B cell (primary cell): ENCODE measurements at regions not wholly inside any gene's neighbourhood (a gene's known extent, or its start where the extent isn't known, plus 50 kb on each side); places are given as distances from the start of the nearest gene placed in this dataset.

Source experiments
- ATAC-seq: fragments of 200-7000 bp; cut with Tn5 transposase; one replicate; pipeline ENCODE4 v1.10.0; 2021; ENCODE audit warnings: low read depth, mild to moderate bottlenecking, moderate number of reproducible peaks, moderate library complexity
- CTCF ChIA-PET: fragments of 350-600 bp; sonication (Branson Sonifier 250); formaldehyde crosslinking; loops from one replicate; lab custom pipeline; 2021; ENCODE audit warnings: antibody characterized with exemption, inconsistent platforms; lab: Charles Lee
- POLR2A ChIA-PET: fragments of 350-600 bp; sonication (Branson Sonifier 250); formaldehyde crosslinking; loops from one replicate; lab custom pipeline; 2021; ENCODE audit warnings: antibody characterized with exemption; lab: Charles Lee
- DNase-seq: peaks from one replicate; pipeline ENCODE4 v3.0.0; 2013
- H2AFZ ChIP-seq: 2 replicates; pipeline ENCODE4 v1.6.1; 2012; ENCODE audit warnings: mild to moderate bottlenecking, low read depth, low read length; ENCODE audit not compliant: insufficient read depth, poor library complexity, severe bottlenecking
- H3K27ac ChIP-seq, 2 donors: 1 replicate in 1 of 2; 2 replicates in 1 of 2; pipeline ENCODE4 v1.5.1; 2012 to 2013; ENCODE audit warnings: low read length in 2 of 2, mild to moderate bottlenecking in 2 of 2, moderate library complexity in 1 of 2
- H3K27me3 ChIP-seq, 4 experiments: fragments of 200-600 bp in 1 of 4; sonication (generic) in 1 of 4; replicated peaks in 1 of 4; 1 replicate in 2 of 4; 2 replicates in 2 of 4; pipeline versions ENCODE4 v1.6.1 to v1.7.0; 2013 to 2016; ENCODE audit warnings: low read length in 3 of 4, mild to moderate bottlenecking in 2 of 4, mixed read lengths in 1 of 4, moderate library complexity in 1 of 4; ENCODE audit not compliant: insufficient read depth in 4 of 4, control insufficient read depth in 3 of 4; ENCODE audit errors: control extremely low read depth in 1 of 4
- H3K36me3 ChIP-seq, 2 experiments: replicated peaks in 1 of 2; 1 replicate in 1 of 2; 2 replicates in 1 of 2; pipeline versions ENCODE4 v1.6.1 to v1.7.1; 2013; ENCODE audit warnings: low read length in 1 of 2; ENCODE audit not compliant: insufficient read depth in 2 of 2, control insufficient read depth in 1 of 2; ENCODE audit errors: control extremely low read depth in 1 of 2, extremely low read depth in 1 of 2
- H3K4me1 ChIP-seq, 2 donors: fragments of 200-600 bp in 1 of 2; sonication (generic) in 1 of 2; 1 replicate in 1 of 2; 2 replicates in 1 of 2; pipeline versions ENCODE4 v1.5.1 to v1.6.1; 2013 to 2017; ENCODE audit warnings: low read length in 2 of 2; ENCODE audit not compliant: control insufficient read depth in 2 of 2, insufficient read depth in 2 of 2
- H3K4me2 ChIP-seq: replicated peaks from 2 replicates; pipeline ENCODE3; 2012; ENCODE audit warnings: mild to moderate bottlenecking, low read depth, low read length; ENCODE audit not compliant: poor library complexity, severe bottlenecking
- H3K4me3 ChIP-seq, 5 experiments: fragments of 200-600 bp in 1 of 5; sonication (generic) in 1 of 5; 1 replicate in 3 of 5; 2 replicates in 2 of 5; pipeline versions ENCODE4 v1.5.1 to v1.7.0; 2011 to 2016; ENCODE audit warnings: low read length in 4 of 5, mild to moderate bottlenecking in 4 of 5, low read depth in 2 of 5, control low read depth in 1 of 5, moderate library complexity in 1 of 5; ENCODE audit not compliant: insufficient read depth in 1 of 5; ENCODE audit errors: control extremely low read depth in 1 of 5, extremely low read depth in 1 of 5
- H3K79me2 ChIP-seq: fragments of 200-600 bp; sonication (generic); one replicate; pipeline ENCODE4 v1.6.0; 2016; ENCODE audit warnings: low read length; ENCODE audit not compliant: control insufficient read depth, insufficient read depth
- H3K9ac ChIP-seq: fragments of 200-600 bp; sonication (generic); 2 replicates; pipeline ENCODE4 v1.6.1; 2017; ENCODE audit warnings: mild to moderate bottlenecking, low read length, moderate library complexity
- H3K9me3 ChIP-seq, 3 donors: one replicate each; pipeline versions ENCODE4 v1.6.1 to v1.7.1; 2013; ENCODE audit warnings: low read length in 2 of 3; ENCODE audit not compliant: control insufficient read depth in 2 of 3, insufficient read depth in 1 of 3; ENCODE audit errors: control extremely low read depth in 1 of 3
- H4K20me1 ChIP-seq: 2 replicates; pipeline ENCODE4 v1.6.0; 2012; ENCODE audit warnings: mild to moderate bottlenecking, low read length; ENCODE audit not compliant: insufficient read depth, control insufficient read depth, poor library complexity, severe bottlenecking
- H3K27ac Mint-ChIP-seq: one replicate; pipeline ENCODE4 v1.8.0; 2021; ENCODE audit warnings: mixed read lengths
- H3K27me3 Mint-ChIP-seq: one replicate; pipeline ENCODE4 v1.8.0; 2021; ENCODE audit warnings: mixed read lengths
- H3K4me1 Mint-ChIP-seq: one replicate; pipeline ENCODE4 v1.8.0; 2021; ENCODE audit warnings: mixed read lengths
- H3K4me3 Mint-ChIP-seq: one replicate; pipeline ENCODE4 v1.8.0; 2021; ENCODE audit warnings: mixed read lengths
- H3K9me3 Mint-ChIP-seq: one replicate; pipeline ENCODE4 v1.8.0; 2022; ENCODE audit warnings: mixed read lengths; ENCODE audit not compliant: insufficient read depth
- EZH2 ChIP-seq: IDR thresholded peaks from 2 replicates; pipeline ENCODE4 v1.6.1; 2012; ENCODE audit warnings: borderline replicate concordance, low read depth, mild to moderate bottlenecking, moderate library complexity, low read length; ENCODE audit not compliant: insufficient read depth, poor library complexity, severe bottlenecking
- WGBS: methylation state at CpG from one replicate; pipeline ENCODE4 v1.1.5; 2013; ENCODE audit warnings: missing lambda C conversion rate; ENCODE audit not compliant: insufficient coverage; 5-methylcytosine and 5-hydroxymethylcytosine counted together
- intact Hi-C: fragments of 100-400 bp; cut with micrococcal nuclease; formaldehyde crosslinking; loops from one replicate; pipeline ENCODE4 v1.10.0; 2022
- TF ChIP-seq, protein P1 (sequence below): fragments of 200-600 bp; IDR thresholded peaks from one replicate; pipeline ENCODE4 v1.8.0; 2022; ENCODE audit warnings: antibody characterized with exemption, mild to moderate bottlenecking

DNA sequence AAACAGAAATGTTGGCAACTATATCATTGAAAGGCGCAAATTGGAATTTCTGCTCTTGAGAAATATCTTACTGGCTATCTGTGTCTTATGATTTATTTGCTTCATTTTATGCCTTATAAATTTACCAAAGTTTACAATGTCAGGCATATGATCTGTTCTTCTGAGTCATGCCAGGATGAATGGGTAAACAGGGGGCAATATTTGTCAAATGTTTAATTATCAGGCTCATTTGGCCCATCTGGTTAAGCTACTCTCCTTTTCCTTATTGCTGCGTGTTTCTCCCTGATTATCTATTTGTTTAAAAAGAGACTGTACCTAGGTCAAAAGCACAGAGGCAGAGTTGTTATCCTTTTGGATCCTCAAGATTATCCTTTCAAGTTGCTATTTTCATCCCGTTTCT, 903.8 kb upstream of the PCDH10 start:
- no peak overlapping the region for H3K4me3 ChIP-seq
- CTCF ChIA-PET: no interaction called here
- no peak overlapping the region for H3K4me2 ChIP-seq
- no peak for ATAC-seq
- H3K27me3 Mint-ChIP-seq: no peaks in the 10 kb centered on the region
- no peaks in the 10 kb centered on the region for H3K79me2 ChIP-seq
- intact Hi-C loops: no loop called here
- H3K9ac ChIP-seq: no peak overlapping the region
- peaks cover 3% of the 10 kb centered on the region for H3K9me3 Mint-ChIP-seq
- no peaks in the 10 kb centered on the region for H3K36me3 ChIP-seq
- H2AFZ ChIP-seq: no peak overlapping the region
- no peaks in the 10 kb centered on the region for H3K4me1 Mint-ChIP-seq
- no CpG with 5 or more reads among the region's 3 CpGs for WGBS
- H3K27me3 ChIP-seq: no peaks in the 10 kb centered on the region
- peaks cover 0 to 3% (median 2%) of the 10 kb centered on the region in 3 donors for H3K9me3 ChIP-seq
- no peaks in the 10 kb centered on the region for H3K4me1 ChIP-seq
- H3K4me3 Mint-ChIP-seq: no peak overlapping the region
- TF ChIP-seq EZH2: no peak
- TF ChIP-seq, protein P1, sequence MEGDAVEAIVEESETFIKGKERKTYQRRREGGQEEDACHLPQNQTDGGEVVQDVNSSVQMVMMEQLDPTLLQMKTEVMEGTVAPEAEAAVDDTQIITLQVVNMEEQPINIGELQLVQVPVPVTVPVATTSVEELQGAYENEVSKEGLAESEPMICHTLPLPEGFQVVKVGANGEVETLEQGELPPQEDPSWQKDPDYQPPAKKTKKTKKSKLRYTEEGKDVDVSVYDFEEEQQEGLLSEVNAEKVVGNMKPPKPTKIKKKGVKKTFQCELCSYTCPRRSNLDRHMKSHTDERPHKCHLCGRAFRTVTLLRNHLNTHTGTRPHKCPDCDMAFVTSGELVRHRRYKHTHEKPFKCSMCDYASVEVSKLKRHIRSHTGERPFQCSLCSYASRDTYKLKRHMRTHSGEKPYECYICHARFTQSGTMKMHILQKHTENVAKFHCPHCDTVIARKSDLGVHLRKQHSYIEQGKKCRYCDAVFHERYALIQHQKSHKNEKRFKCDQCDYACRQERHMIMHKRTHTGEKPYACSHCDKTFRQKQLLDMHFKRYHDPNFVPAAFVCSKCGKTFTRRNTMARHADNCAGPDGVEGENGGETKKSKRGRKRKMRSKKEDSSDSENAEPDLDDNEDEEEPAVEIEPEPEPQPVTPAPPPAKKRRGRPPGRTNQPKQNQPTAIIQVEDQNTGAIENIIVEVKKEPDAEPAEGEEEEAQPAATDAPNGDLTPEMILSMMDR: no peak
- no peak overlapping the region for H3K27ac ChIP-seq
- H4K20me1 ChIP-seq: no peaks in the 10 kb centered on the region
- POLR2A ChIA-PET: no interaction called here
- DNase-seq: no peak
- H3K27ac Mint-ChIP-seq: no peak overlapping the region

GRCh38 chr4:132264176-132264575, 884.9 kb upstream of the PCDH10 start:
- intact Hi-C loops: no loop called here
- H3K27me3 Mint-ChIP-seq: no peaks in the 10 kb centered on the region
- H4K20me1 ChIP-seq: no peaks in the 10 kb centered on the region
- no peak overlapping the region for H3K27ac Mint-ChIP-seq
- H3K27me3 ChIP-seq: no peaks in the 10 kb centered on the region
- no peaks in the 10 kb centered on the region for H3K79me2 ChIP-seq
- no peak for DNase-seq
- H3K9me3 Mint-ChIP-seq: peaks cover 3% of the 10 kb centered on the region
- H2AFZ ChIP-seq: no peak overlapping the region
- TF ChIP-seq, protein P1: no peak
- no peak overlapping the region for H3K27ac ChIP-seq
- no peak overlapping the region for H3K4me3 ChIP-seq
- H3K9ac ChIP-seq: no peak overlapping the region
- no peaks in the 10 kb centered on the region for H3K4me1 ChIP-seq
- no peak overlapping the region for H3K4me3 Mint-ChIP-seq
- ChIA-PET CTCF (no interaction called here), POLR2A (no interaction called here)
- H3K4me2 ChIP-seq: no peak overlapping the region
- H3K36me3 ChIP-seq: no peaks in the 10 kb centered on the region
- no peak for ATAC-seq
- H3K4me1 Mint-ChIP-seq: no peaks in the 10 kb centered on the region
- H3K9me3 ChIP-seq: no peaks in the 10 kb centered on the region
